Fibroblast of skin of right biceps (primary cell): ENCODE measurements at regions not wholly inside any gene's neighbourhood (a gene's known extent, or its start where the extent isn't known, plus 50 kb on each side); places are given as distances from the start of the nearest gene placed in this dataset.
"Not testable (repeated sequence)": the region's sequence is repeated elsewhere in the genome, so short reads cannot be mapped to it uniquely, and the experiment has no call there.

Source experiments
- DNase-seq: peaks from one replicate; pipeline ENCODE4 v3.0.0-alpha.2; 2013

- DNase-seq: no peak
Measured at GRCh38 chr21:19541602-19542001, 1138.0 kb upstream of the TMPRSS15 start.

- not testable (repeated sequence) for DNase-seq
Measured at GRCh38 chr21:19544493-19544892, 1140.9 kb upstream of the TMPRSS15 start.

GRCh38 chr21:19547951-19548840, 1144.6 kb upstream of the TMPRSS15 start:
- DNase-seq: no peak

- DNase-seq: no peak
Measured at GRCh38 chr21:19553919-19554615, 1150.5 kb upstream of the TMPRSS15 start.

GRCh38 chr21:19557046-19557445, 1153.5 kb upstream of the TMPRSS15 start:
- no peak for DNase-seq

- DNase-seq: no peak
Measured at GRCh38 chr21:19557488-19557887, 1153.9 kb upstream of the TMPRSS15 start.

GRCh38 chr21:19565587-19565986, 1162.0 kb upstream of the TMPRSS15 start:
- no peak for DNase-seq

GRCh38 chr21:19566975-19567374, 1163.4 kb upstream of the TMPRSS15 start:
- DNase-seq: no peak

GRCh38 chr21:19577381-19577780, 1173.8 kb upstream of the TMPRSS15 start:
- no peak for DNase-seq

- DNase-seq: no peak
Measured at GRCh38 chr21:19590044-19590443, 1186.5 kb upstream of the TMPRSS15 start.

GRCh38 chr21:19603011-19603593, 1199.5 kb upstream of the TMPRSS15 start:
- DNase-seq: no peak

GRCh38 chr21:19608101-19608621, 1204.6 kb upstream of the TMPRSS15 start:
- no peak for DNase-seq

GRCh38 chr21:19609611-19610010, 1206.0 kb upstream of the TMPRSS15 start:
- no peak for DNase-seq

- no peak for DNase-seq
Measured at GRCh38 chr21:19621837-19622496, 1218.4 kb upstream of the TMPRSS15 start.

- DNase-seq: no peak
Measured at GRCh38 chr21:19640964-19641363, 1237.4 kb upstream of the TMPRSS15 start.

- no peak for DNase-seq
Measured at GRCh38 chr21:19648391-19648790, 1244.8 kb upstream of the TMPRSS15 start.

GRCh38 chr21:19683492-19683891, 1279.9 kb upstream of the TMPRSS15 start:
- no peak for DNase-seq

GRCh38 chr21:19684328-19684727, 1280.7 kb upstream of the TMPRSS15 start:
- DNase-seq: no peak

GRCh38 chr21:19692231-19692630, 1288.6 kb upstream of the TMPRSS15 start:
- no peak for DNase-seq

- no peak for DNase-seq
Measured at GRCh38 chr21:19695796-19696195, 1292.2 kb upstream of the TMPRSS15 start.

GRCh38 chr21:19700476-19700875, 1296.9 kb upstream of the TMPRSS15 start:
- no peak for DNase-seq

- no peak for DNase-seq
Measured at GRCh38 chr21:19702726-19703125, 1295.5 kb upstream of the NCAM2 start.

GRCh38 chr21:19704832-19705231, 1293.4 kb upstream of the NCAM2 start:
- no peak for DNase-seq
